Trophoblast cell (in vitro differentiated cells and primary cell): ENCODE measurements at regions not wholly inside any gene's neighbourhood (a gene's known extent, or its start where the extent isn't known, plus 50 kb on each side); places are given as distances from the start of the nearest gene placed in this dataset.
A peak's percentile ranks its signal among the peaks of the same experiment; 100 is the strongest.

Experiments used
- DNase-seq, 2 donors: peaks; one replicate each; pipeline ENCODE4 v3.0.0-alpha.2; 2016
- H2AFZ ChIP-seq: 2 replicates; pipeline ENCODE4 v1.6.1; 2013; ENCODE audit warnings: low read length, moderate library complexity, mild to moderate bottlenecking; ENCODE audit not compliant: insufficient read depth, poor library complexity
- H2AK5ac ChIP-seq: 2 replicates; pipeline ENCODE4 v1.6.1; 2013; ENCODE audit warnings: mild to moderate bottlenecking, low read length
- H2BK120ac ChIP-seq: 2 replicates; pipeline ENCODE4 v1.6.1; 2013; ENCODE audit warnings: low read length, mild to moderate bottlenecking, moderate library complexity; ENCODE audit not compliant: insufficient read depth, poor library complexity
- H2BK12ac ChIP-seq: 2 replicates; pipeline ENCODE4 v1.6.1; 2013; ENCODE audit warnings: mild to moderate bottlenecking, low read length, moderate library complexity
- H2BK5ac ChIP-seq: 2 replicates; pipeline ENCODE4 v1.6.1; 2013; ENCODE audit warnings: low read length, low read depth, moderate library complexity, mild to moderate bottlenecking; ENCODE audit not compliant: poor library complexity
- H3K14ac ChIP-seq: 2 replicates; pipeline ENCODE4 v1.6.1; 2013; ENCODE audit warnings: mild to moderate bottlenecking, low read length
- H3K18ac ChIP-seq: 2 replicates; pipeline ENCODE4 v1.6.1; 2013; ENCODE audit warnings: mild to moderate bottlenecking, low read length
- H3K23ac ChIP-seq: 2 replicates; pipeline ENCODE4 v1.6.1; 2013; ENCODE audit warnings: low read length
- H3K27ac ChIP-seq: 2 replicates; pipeline ENCODE4 v1.5.1; 2013; ENCODE audit warnings: low read depth, mild to moderate bottlenecking, inconsistent platforms, low read length, moderate library complexity
- H3K27me3 ChIP-seq: 2 replicates; pipeline ENCODE4 v1.6.1; 2013; ENCODE audit warnings: inconsistent platforms, mild to moderate bottlenecking, low read length, moderate library complexity; ENCODE audit not compliant: insufficient read depth
- H3K36me3 ChIP-seq, 2 experiments: 1 replicate in 1 of 2; 2 replicates in 1 of 2; pipeline ENCODE4 v1.6.1; 2013; ENCODE audit warnings: low read length in 2 of 2, mild to moderate bottlenecking in 2 of 2, moderate library complexity in 1 of 2; ENCODE audit not compliant: insufficient read depth in 2 of 2, control insufficient read depth in 1 of 2
- H3K4ac ChIP-seq: 2 replicates; pipeline ENCODE4 v1.6.1; 2013; ENCODE audit warnings: low read depth, mild to moderate bottlenecking, low read length, moderate library complexity
- H3K4me1 ChIP-seq, 2 experiments: 1 replicate in 1 of 2; 2 replicates in 1 of 2; pipeline ENCODE4 v1.6.1; 2013; ENCODE audit warnings: low read length in 2 of 2, mild to moderate bottlenecking in 2 of 2, moderate library complexity in 1 of 2; ENCODE audit not compliant: insufficient read depth in 2 of 2, control insufficient read depth in 1 of 2
- H3K4me2 ChIP-seq: 2 replicates; pipeline ENCODE4 v1.6.1; 2013; ENCODE audit warnings: inconsistent platforms, mild to moderate bottlenecking, low read length, moderate library complexity
- H3K4me3 ChIP-seq: 2 replicates; pipeline ENCODE4 v1.5.1; 2013; ENCODE audit warnings: mild to moderate bottlenecking, low read depth, low read length, inconsistent platforms
- H3K79me1 ChIP-seq: one replicate; pipeline ENCODE4 v1.6.1; 2013; ENCODE audit warnings: low read length
- H3K79me2 ChIP-seq: 2 replicates; pipeline ENCODE4 v1.6.1; 2013; ENCODE audit warnings: low read length, mild to moderate bottlenecking; ENCODE audit not compliant: control insufficient read depth, insufficient read depth, poor library complexity
- H3K9ac ChIP-seq: 2 replicates; pipeline ENCODE4 v1.6.1; 2013; ENCODE audit warnings: mild to moderate bottlenecking, low read length
- H3K9me3 ChIP-seq: 2 replicates; pipeline ENCODE4 v1.6.1; 2013; ENCODE audit warnings: low read depth, mild to moderate bottlenecking, control low read depth, inconsistent platforms, low read length; ENCODE audit not compliant: insufficient read depth
- H4K12ac ChIP-seq: 2 replicates; pipeline ENCODE4 v1.6.1; 2013; ENCODE audit warnings: low read depth, mild to moderate bottlenecking, low read length, moderate library complexity
- H4K8ac ChIP-seq: 2 replicates; pipeline ENCODE4 v1.6.1; 2013; ENCODE audit warnings: low read depth, mild to moderate bottlenecking, low read length, moderate library complexity
- H4K91ac ChIP-seq: one replicate; pipeline ENCODE4 v1.6.1; 2013; ENCODE audit warnings: low read depth, mild to moderate bottlenecking, low read length, moderate library complexity
- WGBS: extraction: QIAGEN DNeasy Blood & Tissue Kit; methylation state at CpG from one replicate; pipeline ENCODE4 v1.1.7; 2013; ENCODE audit warnings: missing lambda C conversion rate; ENCODE audit not compliant: insufficient read length, insufficient coverage; ENCODE audit errors: extremely low coverage; 5-methylcytosine and 5-hydroxymethylcytosine counted together

DNA sequence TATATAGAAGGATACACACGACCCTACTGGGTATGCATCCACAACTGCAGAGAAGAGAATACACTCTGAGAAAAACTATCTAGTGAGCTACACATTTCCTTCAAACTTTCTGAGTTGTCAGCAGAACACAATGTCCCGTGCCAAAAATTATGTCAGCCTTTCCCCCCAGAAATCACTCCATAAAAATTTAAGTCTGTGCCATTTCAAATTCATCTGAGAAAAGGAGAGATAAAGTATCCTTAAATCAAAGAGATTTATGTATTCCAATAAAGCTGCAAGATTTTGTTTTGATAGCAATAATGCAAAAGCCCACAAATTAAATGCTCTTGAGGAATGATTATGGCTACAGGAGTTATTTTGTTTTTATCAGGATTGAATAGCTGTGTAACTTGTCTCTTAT is 760.1 kb downstream of the CDH11 start:
- no peaks in the 10 kb centered on the region for H3K79me2 ChIP-seq
- H4K8ac ChIP-seq: no peak overlapping the region
- no peak overlapping the region for H2AFZ ChIP-seq
- no peak overlapping the region for H3K9ac ChIP-seq
- WGBS: no CpG with 5 or more reads among the region's 2 CpGs
- no peak overlapping the region for H2BK5ac ChIP-seq
- H3K27me3 ChIP-seq: no peaks in the 10 kb centered on the region
- H2BK120ac ChIP-seq: no peak overlapping the region
- H3K79me1 ChIP-seq: peaks cover 9% of the 10 kb centered on the region
- no peak overlapping the region for H3K27ac ChIP-seq
- no peak overlapping the region for H3K18ac ChIP-seq
- no peaks in the 10 kb centered on the region for H3K9me3 ChIP-seq
- no peak overlapping the region for H3K14ac ChIP-seq
- no peak overlapping the region for H4K91ac ChIP-seq
- H3K36me3 ChIP-seq: no peaks in the 10 kb centered on the region
- no peak overlapping the region for H2BK12ac ChIP-seq
- no peak overlapping the region for H2AK5ac ChIP-seq
- H4K12ac ChIP-seq: no peak overlapping the region
- DNase-seq: no peak
- no peak overlapping the region for H3K4me3 ChIP-seq
- no peak overlapping the region for H3K4ac ChIP-seq
- no peak overlapping the region for H3K4me2 ChIP-seq
- no peak overlapping the region for H3K23ac ChIP-seq
- H3K4me1 ChIP-seq: no peaks in the 10 kb centered on the region

DNA sequence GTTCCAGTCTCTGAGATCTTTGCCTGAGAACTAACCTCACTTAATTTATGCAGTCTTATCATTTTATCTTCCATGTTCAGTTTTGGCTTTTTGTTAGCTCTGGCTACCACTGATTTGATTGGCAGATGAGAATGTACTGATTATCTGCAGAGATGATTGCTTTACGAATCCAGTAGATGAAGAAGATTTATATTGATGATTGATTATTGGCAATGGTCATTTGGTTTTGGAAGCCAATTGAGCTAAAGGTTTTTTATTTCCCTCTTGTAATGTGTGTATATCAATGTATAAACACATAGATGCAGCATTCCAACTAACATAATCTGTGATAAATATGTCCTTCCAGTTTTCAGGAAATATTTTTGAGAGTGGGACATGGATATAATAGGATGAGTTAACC is 763.6 kb downstream of the CDH11 start:
- H2AFZ ChIP-seq: no peak overlapping the region
- no peaks in the 10 kb centered on the region for H3K4me1 ChIP-seq
- H3K27me3 ChIP-seq: no peaks in the 10 kb centered on the region
- H2BK120ac ChIP-seq: no peak overlapping the region
- H3K9ac ChIP-seq: no peak overlapping the region
- WGBS: no CpG with 5 or more reads among the region's 1 CpG
- no peak overlapping the region for H3K23ac ChIP-seq
- no peak overlapping the region for H3K18ac ChIP-seq
- H2AK5ac ChIP-seq: no peak overlapping the region
- no peak overlapping the region for H3K27ac ChIP-seq
- no peaks in the 10 kb centered on the region for H3K79me2 ChIP-seq
- no peak overlapping the region for H4K12ac ChIP-seq
- H3K4me2 ChIP-seq: no peak overlapping the region
- no peak for DNase-seq
- H3K14ac ChIP-seq: no peak overlapping the region
- peaks cover 9% of the 10 kb centered on the region for H3K79me1 ChIP-seq
- H3K36me3 ChIP-seq: no peaks in the 10 kb centered on the region
- H3K9me3 ChIP-seq: no peaks in the 10 kb centered on the region
- H2BK12ac ChIP-seq: no peak overlapping the region
- H4K91ac ChIP-seq: no peak overlapping the region
- no peak overlapping the region for H2BK5ac ChIP-seq
- no peak overlapping the region for H3K4me3 ChIP-seq
- H4K8ac ChIP-seq: no peak overlapping the region
- H3K4ac ChIP-seq: no peak overlapping the region

DNA sequence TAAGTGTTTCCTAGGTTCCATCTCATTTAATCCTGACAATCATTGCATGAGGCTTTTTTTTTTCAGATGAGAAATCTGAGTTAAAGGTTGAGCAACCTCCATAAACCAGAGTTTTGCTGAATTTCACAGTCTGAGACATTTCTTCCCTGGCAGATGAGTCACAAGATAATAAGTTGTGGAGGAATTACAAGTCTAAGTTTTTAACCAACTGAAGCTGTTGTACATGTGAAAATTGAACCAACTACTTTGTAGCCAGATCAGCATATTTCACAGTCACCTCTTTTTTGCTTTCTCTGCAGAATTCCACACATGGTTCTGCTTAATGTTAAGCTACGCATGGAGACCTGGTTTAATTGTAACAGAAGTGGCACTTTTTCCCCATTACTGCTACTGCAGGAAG is 765.6 kb downstream of the CDH11 start:
- peak in 1 of 2 donors; percentile 3 for DNase-seq
- no peak overlapping the region for H3K4me2 ChIP-seq
- H3K79me2 ChIP-seq: no peaks in the 10 kb centered on the region
- H2BK5ac ChIP-seq: no peak overlapping the region
- H4K91ac ChIP-seq: no peak overlapping the region
- no peak overlapping the region for H3K14ac ChIP-seq
- no peak overlapping the region for H3K4me3 ChIP-seq
- H2AFZ ChIP-seq: no peak overlapping the region
- peak overlapping the region; percentile 65 for H3K27ac ChIP-seq
- no peak overlapping the region for H4K12ac ChIP-seq
- peaks cover 6% of the 10 kb centered on the region for H3K79me1 ChIP-seq
- H3K4me1 ChIP-seq: no peaks in the 10 kb centered on the region
- H3K9me3 ChIP-seq: no peaks in the 10 kb centered on the region
- no peak overlapping the region for H2BK120ac ChIP-seq
- H3K36me3 ChIP-seq: no peaks in the 10 kb centered on the region
- no CpG with 5 or more reads among the region's 1 CpG for WGBS
- no peak overlapping the region for H2AK5ac ChIP-seq
- no peaks in the 10 kb centered on the region for H3K27me3 ChIP-seq
- no peak overlapping the region for H3K9ac ChIP-seq
- H3K18ac ChIP-seq: no peak overlapping the region
- H4K8ac ChIP-seq: no peak overlapping the region
- H2BK12ac ChIP-seq: no peak overlapping the region
- H3K23ac ChIP-seq: no peak overlapping the region
- no peak overlapping the region for H3K4ac ChIP-seq

DNA sequence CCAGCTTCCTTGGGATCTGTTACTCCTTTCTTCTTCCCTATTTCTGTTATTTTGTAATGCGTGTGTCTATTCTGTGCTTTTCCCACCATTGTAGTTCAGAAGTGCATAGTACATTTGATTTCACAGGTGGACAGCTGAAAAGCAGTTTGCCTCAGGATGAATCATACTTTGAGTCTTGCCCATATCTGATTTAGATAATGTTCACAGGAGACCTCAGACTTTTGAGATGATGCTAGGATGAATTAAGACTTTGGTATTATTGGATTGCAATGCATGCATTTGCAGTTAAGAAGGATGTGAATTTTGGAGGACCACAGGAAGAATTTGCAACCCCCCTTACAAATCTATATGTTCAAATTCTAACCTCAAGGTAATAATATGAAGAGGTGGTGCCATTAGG is 769.6 kb downstream of the CDH11 start:
- Histone ChIP-seq H3K36me3 (no peaks in the 10 kb centered on the region), H3K79me2 (no peaks in the 10 kb centered on the region), H3K9ac (no peak overlapping the region), H3K4me3 (no peak overlapping the region), H3K79me1 (no peaks in the 10 kb centered on the region), H3K14ac (no peak overlapping the region), H3K27me3 (no peaks in the 10 kb centered on the region), H4K91ac (no peak overlapping the region), H3K23ac (no peak overlapping the region), H3K18ac (no peak overlapping the region), H2AFZ (no peak overlapping the region), H4K12ac (no peak overlapping the region), H2BK12ac (no peak overlapping the region), H3K9me3 (no peaks in the 10 kb centered on the region), H2BK5ac (no peak overlapping the region), H3K4ac (no peak overlapping the region), H3K4me2 (no peak overlapping the region), H3K27ac (no peak overlapping the region), H3K4me1 (no peaks in the 10 kb centered on the region), H2AK5ac (no peak overlapping the region), H2BK120ac (no peak overlapping the region), H4K8ac (no peak overlapping the region)
- WGBS: no CpG with 5 or more reads among the region's 1 CpG
- no peak for DNase-seq
